KMS-11 (cell line): ENCODE measurements at regions not wholly inside any gene's neighbourhood (a gene's known extent, or its start where the extent isn't known, plus 50 kb on each side); places are given as distances from the start of the nearest gene placed in this dataset.

Experiments
- H2AFZ ChIP-seq: fragments of 200-600 bp; sonication (generic); 2 replicates; pipeline ENCODE4 v1.6.1; 2016; ENCODE audit warnings: antibody characterized with exemption, mixed run types, low read depth
- H3K27ac ChIP-seq: fragments of 200-600 bp; sonication (generic); 2 replicates; pipeline ENCODE4 v1.6.1; 2016; ENCODE audit warnings: mild to moderate bottlenecking, mixed run types
- H3K27me3 ChIP-seq: fragments of 200-600 bp; sonication (generic); 2 replicates; pipeline ENCODE4 v1.6.1; 2017; ENCODE audit warnings: mild to moderate bottlenecking, low read depth, mixed run types, moderate library complexity; ENCODE audit not compliant: insufficient read depth
- H3K36me3 ChIP-seq: fragments of 200-600 bp; sonication (generic); 2 replicates; pipeline ENCODE4 v1.6.1; 2017; ENCODE audit warnings: mild to moderate bottlenecking, mixed run types; ENCODE audit not compliant: insufficient read depth
- H3K4me1 ChIP-seq: fragments of 200-600 bp; sonication (generic); 2 replicates; pipeline ENCODE4 v1.6.1; 2016; ENCODE audit warnings: mild to moderate bottlenecking, low read depth, mixed run types; ENCODE audit not compliant: poor library complexity, severe bottlenecking
- H3K4me2 ChIP-seq: fragments of 200-600 bp; sonication (generic); 2 replicates; pipeline ENCODE4 v1.7.0; 2016; ENCODE audit warnings: mild to moderate bottlenecking, mixed run types
- H3K4me3 ChIP-seq: fragments of 200-600 bp; sonication (generic); IDR thresholded peaks from 2 replicates; pipeline ENCODE4 v1.6.1; 2017; ENCODE audit warnings: low read depth, low read length, mixed read lengths; ENCODE audit not compliant: insufficient read depth
- H3K79me2 ChIP-seq: fragments of 200-600 bp; sonication (generic); 2 replicates; pipeline ENCODE4 v1.6.1; 2016; ENCODE audit warnings: low read depth, mixed run types; ENCODE audit not compliant: insufficient read depth
- H3K9ac ChIP-seq: fragments of 200-600 bp; sonication (generic); 2 replicates; pipeline ENCODE4 v1.6.1; 2016; ENCODE audit warnings: mild to moderate bottlenecking, mixed run types
- H4K20me1 ChIP-seq: fragments of 200-600 bp; sonication (generic); 2 replicates; pipeline ENCODE4 v1.6.1; 2016; ENCODE audit warnings: mild to moderate bottlenecking, mixed run types; ENCODE audit not compliant: insufficient read depth
- TF ChIP-seq, protein P1 (sequence below): fragments of 200-600 bp; sonication (generic); conservative IDR thresholded peaks from 2 replicates; pipeline ENCODE4 v1.6.1; 2017; ENCODE audit warnings: low read depth, mild to moderate bottlenecking, antibody characterized with exemption, low read length, moderate library complexity, mixed read lengths

DNA sequence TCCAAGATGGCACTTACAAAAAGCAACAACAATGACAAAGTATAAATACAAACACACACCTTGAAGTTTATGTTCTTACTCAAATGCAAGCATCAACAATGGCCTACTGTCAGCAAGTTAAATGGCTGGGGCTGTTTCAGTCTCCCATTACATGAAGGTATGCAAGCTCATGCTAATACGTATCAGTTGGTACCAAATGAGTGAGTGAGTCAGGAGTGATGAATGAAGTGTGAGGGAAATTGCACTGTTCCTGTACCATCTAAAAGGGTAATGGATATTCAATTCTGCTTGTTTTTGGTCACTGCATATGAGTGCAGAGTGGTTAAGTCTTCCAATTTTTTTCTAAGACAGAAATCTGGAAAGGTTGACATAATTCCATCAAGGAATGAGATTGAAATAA, 964.9 kb downstream of the MAT2B start:
- Histone ChIP-seq H3K79me2 (no peaks in the 10 kb centered on the region), H3K27ac (no peak overlapping the region), H3K4me1 (no peaks in the 10 kb centered on the region), H3K4me3 (no peak overlapping the region), H4K20me1 (no peaks in the 10 kb centered on the region), H3K4me2 (no peak overlapping the region), H3K36me3 (no peaks in the 10 kb centered on the region), H2AFZ (no peak overlapping the region), H3K9ac (no peak overlapping the region), H3K27me3 (no peaks in the 10 kb centered on the region)
- TF ChIP-seq, protein P1, sequence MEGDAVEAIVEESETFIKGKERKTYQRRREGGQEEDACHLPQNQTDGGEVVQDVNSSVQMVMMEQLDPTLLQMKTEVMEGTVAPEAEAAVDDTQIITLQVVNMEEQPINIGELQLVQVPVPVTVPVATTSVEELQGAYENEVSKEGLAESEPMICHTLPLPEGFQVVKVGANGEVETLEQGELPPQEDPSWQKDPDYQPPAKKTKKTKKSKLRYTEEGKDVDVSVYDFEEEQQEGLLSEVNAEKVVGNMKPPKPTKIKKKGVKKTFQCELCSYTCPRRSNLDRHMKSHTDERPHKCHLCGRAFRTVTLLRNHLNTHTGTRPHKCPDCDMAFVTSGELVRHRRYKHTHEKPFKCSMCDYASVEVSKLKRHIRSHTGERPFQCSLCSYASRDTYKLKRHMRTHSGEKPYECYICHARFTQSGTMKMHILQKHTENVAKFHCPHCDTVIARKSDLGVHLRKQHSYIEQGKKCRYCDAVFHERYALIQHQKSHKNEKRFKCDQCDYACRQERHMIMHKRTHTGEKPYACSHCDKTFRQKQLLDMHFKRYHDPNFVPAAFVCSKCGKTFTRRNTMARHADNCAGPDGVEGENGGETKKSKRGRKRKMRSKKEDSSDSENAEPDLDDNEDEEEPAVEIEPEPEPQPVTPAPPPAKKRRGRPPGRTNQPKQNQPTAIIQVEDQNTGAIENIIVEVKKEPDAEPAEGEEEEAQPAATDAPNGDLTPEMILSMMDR, result no peak

GRCh38 chr5:164472165-164472564, 966.7 kb downstream of the MAT2B start:
- Histone ChIP-seq H3K4me2 (no peak overlapping the region), H3K27ac (no peak overlapping the region)

DNA sequence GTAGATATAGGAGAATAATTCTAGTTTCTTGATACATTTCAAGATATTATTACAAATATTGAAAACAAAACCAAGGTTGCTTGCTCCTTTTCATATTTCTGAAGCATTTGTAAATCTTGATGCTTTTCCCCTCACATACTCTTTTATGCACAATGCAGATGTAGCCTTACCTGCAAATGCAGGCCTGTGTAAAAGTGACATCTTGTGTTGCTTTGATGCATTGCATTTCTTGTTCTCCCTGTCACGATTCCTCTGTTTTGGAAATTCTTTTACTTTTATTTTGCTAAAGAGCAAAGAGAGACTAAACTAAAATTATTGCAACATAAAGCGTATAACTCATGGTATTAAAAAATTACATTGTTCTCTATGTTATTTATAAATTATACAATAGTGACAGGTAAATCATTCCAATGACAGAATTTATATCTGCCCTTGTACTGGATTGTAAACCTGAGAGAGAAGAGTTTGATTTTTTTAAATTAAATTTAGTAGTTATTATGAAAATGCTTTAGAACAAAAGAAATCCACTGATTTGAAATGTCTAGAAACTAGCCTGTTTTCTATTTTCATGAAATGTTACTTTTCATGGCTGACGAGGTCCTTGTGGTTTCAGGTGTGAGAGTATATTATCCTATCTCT, 970.0 kb downstream of the MAT2B start:
- no peak overlapping the region for H3K27ac ChIP-seq
- H2AFZ ChIP-seq, result no peak overlapping the region
- H3K4me1 ChIP-seq, result no peaks in the 10 kb centered on the region
- no peak overlapping the region for H3K4me3 ChIP-seq
- TF ChIP-seq, protein P1, result 0 out of 2 replicates have a peak, but pooled peaks have one; percentile 19
- H3K9ac ChIP-seq, result no peak overlapping the region
- H3K79me2 ChIP-seq, result no peaks in the 10 kb centered on the region
- no peaks in the 10 kb centered on the region for H4K20me1 ChIP-seq
- H3K27me3 ChIP-seq, result no peaks in the 10 kb centered on the region
- no peaks in the 10 kb centered on the region for H3K36me3 ChIP-seq
- no peak overlapping the region for H3K4me2 ChIP-seq

More at GRCh38 chr5:164472165-164472564, 966.7 kb downstream of the MAT2B start:
- TF ChIP-seq, protein P1, result no peak
- Histone ChIP-seq H3K36me3 (no peaks in the 10 kb centered on the region), H3K4me1 (no peaks in the 10 kb centered on the region), H4K20me1 (no peaks in the 10 kb centered on the region), H2AFZ (no peak overlapping the region), H3K79me2 (no peaks in the 10 kb centered on the region), H3K4me3 (no peak overlapping the region), H3K9ac (no peak overlapping the region), H3K27me3 (no peaks in the 10 kb centered on the region)

DNA sequence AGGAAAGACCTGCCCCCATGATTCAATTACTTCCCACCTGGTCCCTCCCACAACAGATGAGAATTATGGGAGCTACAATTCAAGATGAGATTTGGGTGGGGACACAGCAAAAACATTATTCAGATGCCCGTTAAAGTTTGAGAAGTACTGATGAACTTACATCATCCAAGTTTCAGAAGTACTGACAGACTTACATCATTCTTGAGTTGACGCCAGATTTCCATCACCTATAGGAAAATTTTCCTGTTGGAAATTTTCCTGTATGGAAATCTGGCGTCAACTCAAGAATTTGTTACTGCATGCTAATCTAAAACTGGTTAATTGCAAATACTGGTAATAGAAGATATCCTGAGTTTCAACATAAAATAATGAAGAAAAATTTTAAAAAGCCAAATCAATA, 975.9 kb downstream of the MAT2B start:
- no peak overlapping the region for H3K4me3 ChIP-seq
- no peaks in the 10 kb centered on the region for H3K79me2 ChIP-seq
- no peaks in the 10 kb centered on the region for H3K4me1 ChIP-seq
- H3K36me3 ChIP-seq, result no peaks in the 10 kb centered on the region
- TF ChIP-seq, protein P1, result no peak
- no peak overlapping the region for H2AFZ ChIP-seq
- H3K4me2 ChIP-seq, result no peak overlapping the region
- H4K20me1 ChIP-seq, result no peaks in the 10 kb centered on the region
- no peak overlapping the region for H3K9ac ChIP-seq
- H3K27ac ChIP-seq, result no peak overlapping the region
- no peaks in the 10 kb centered on the region for H3K27me3 ChIP-seq
